H9 (cell line): ENCODE measurements at regions not wholly inside any gene's neighbourhood (a gene's known extent, or its start where the extent isn't known, plus 50 kb on each side); places are given as distances from the start of the nearest gene placed in this dataset.

Source experiments
- DNase-seq: peaks from one replicate; pipeline ENCODE4 v3.0.0-alpha.2; 2017
- H2AFZ ChIP-seq: one replicate; pipeline ENCODE4 v1.6.1; 2013; ENCODE audit warnings: mild to moderate bottlenecking, low read length, control low read depth, moderate library complexity
- H2AK5ac ChIP-seq: 2 replicates; pipeline ENCODE4 v1.6.1; 2013; ENCODE audit warnings: low read length, control low read depth, mixed read lengths; ENCODE audit not compliant: insufficient read length
- H2BK120ac ChIP-seq: one replicate; pipeline ENCODE4 v1.6.1; 2013; ENCODE audit warnings: low read depth, mild to moderate bottlenecking, low read length, control low read depth, inconsistent platforms; ENCODE audit not compliant: poor library complexity, severe bottlenecking
- H2BK12ac ChIP-seq: 2 replicates; pipeline ENCODE4 v1.6.1; 2013; ENCODE audit warnings: low read length, control low read depth, mixed read lengths, low read depth; ENCODE audit not compliant: insufficient read length
- H2BK15ac ChIP-seq: 2 replicates; pipeline ENCODE4 v1.6.1; 2013; ENCODE audit warnings: low read depth, low read length, control low read depth
- H2BK20ac ChIP-seq: one replicate; pipeline ENCODE4 v1.6.1; 2013; ENCODE audit warnings: low read depth, mild to moderate bottlenecking, low read length, control low read depth, inconsistent platforms; ENCODE audit not compliant: poor library complexity, severe bottlenecking
- H2BK5ac ChIP-seq: 2 replicates; pipeline ENCODE4 v1.6.1; 2013; ENCODE audit warnings: low read length, control low read depth, mixed read lengths; ENCODE audit not compliant: insufficient read length
- H3K14ac ChIP-seq: 2 replicates; pipeline ENCODE4 v1.6.1; 2013; ENCODE audit warnings: low read length, control low read depth; ENCODE audit not compliant: insufficient read depth
- H3K18ac ChIP-seq: 2 replicates; pipeline ENCODE4 v1.6.1; 2013; ENCODE audit warnings: low read depth, mild to moderate bottlenecking, mixed read lengths, low read length, control low read depth; ENCODE audit not compliant: insufficient read length
- H3K23ac ChIP-seq: 2 replicates; pipeline ENCODE4 v1.6.1; 2013; ENCODE audit warnings: low read length, control low read depth, mixed read lengths, low read depth; ENCODE audit not compliant: insufficient read length
- H3K23me2 ChIP-seq: 2 replicates; pipeline ENCODE4 v1.6.1; 2013; ENCODE audit warnings: low read depth, mild to moderate bottlenecking, mixed read lengths, low read length, control low read depth; ENCODE audit not compliant: insufficient read length, poor library complexity, severe bottlenecking
- H3K27ac ChIP-seq: 2 replicates; pipeline ENCODE4 v1.5.1; 2013; ENCODE audit warnings: low read length, control low read depth, mixed read lengths, low read depth; ENCODE audit not compliant: insufficient read length
- H3K27me3 ChIP-seq: 2 replicates; pipeline ENCODE4 v1.6.1; 2013; ENCODE audit warnings: low read length, control low read depth, inconsistent platforms; ENCODE audit not compliant: insufficient read depth
- H3K4ac ChIP-seq: 2 replicates; pipeline ENCODE4 v1.6.1; 2013; ENCODE audit warnings: low read depth, mild to moderate bottlenecking, control low read depth, inconsistent platforms, low read length, moderate library complexity
- H3K4me1 ChIP-seq: 2 replicates; pipeline ENCODE4 v1.6.1; 2013; ENCODE audit warnings: low read length, control low read depth, inconsistent platforms; ENCODE audit not compliant: insufficient read depth
- H3K4me2 ChIP-seq: 2 replicates; pipeline ENCODE4 v1.6.1; 2013; ENCODE audit warnings: low read length, control low read depth, mixed read lengths; ENCODE audit not compliant: insufficient read length, insufficient read depth
- H3K56ac ChIP-seq: 2 replicates; pipeline ENCODE4 v1.6.1; 2013; ENCODE audit warnings: low read depth, mild to moderate bottlenecking, mixed read lengths, low read length, control low read depth; ENCODE audit not compliant: insufficient read length
- H3K79me1 ChIP-seq: 2 replicates; pipeline ENCODE4 v1.6.1; 2013; ENCODE audit warnings: low read depth, mild to moderate bottlenecking, moderate library complexity, low read length, control low read depth, inconsistent platforms; ENCODE audit not compliant: insufficient read depth, poor library complexity, severe bottlenecking
- H3K79me2 ChIP-seq: 2 replicates; pipeline ENCODE4 v1.6.1; 2013; ENCODE audit warnings: low read length, control low read depth, inconsistent platforms; ENCODE audit not compliant: insufficient read depth
- H3K9ac ChIP-seq: 2 replicates; pipeline ENCODE4 v1.6.1; 2013; ENCODE audit warnings: low read length, control low read depth, mixed read lengths; ENCODE audit not compliant: insufficient read length; ENCODE audit errors: extremely low read depth
- H3K9me3 ChIP-seq: one replicate; pipeline ENCODE4 v1.6.1; 2013; ENCODE audit warnings: low read depth, low read length, inconsistent platforms; ENCODE audit not compliant: control insufficient read depth
- H3T11ph ChIP-seq: one replicate; pipeline ENCODE4 v1.6.1; 2013; ENCODE audit warnings: mild to moderate bottlenecking, low read length, control low read depth, inconsistent platforms
- H4K20me1 ChIP-seq: one replicate; pipeline ENCODE4 v1.6.1; 2013; ENCODE audit not compliant: control insufficient read depth, insufficient read length, insufficient read depth
- H4K5ac ChIP-seq: 2 replicates; pipeline ENCODE4 v1.6.1; 2013; ENCODE audit warnings: low read depth, mild to moderate bottlenecking, mixed read lengths, low read length, control low read depth; ENCODE audit not compliant: insufficient read length
- H4K8ac ChIP-seq: replicated peaks from 2 replicates; pipeline ENCODE4 v1.6.1; 2013; ENCODE audit warnings: low read length, control low read depth, mixed read lengths, low read depth; ENCODE audit not compliant: insufficient read length
- H4K91ac ChIP-seq: 2 replicates; pipeline ENCODE4 v1.6.1; 2013; ENCODE audit warnings: low read depth, mild to moderate bottlenecking, moderate library complexity, mixed read lengths, low read length, control low read depth; ENCODE audit not compliant: insufficient read length
- H3K27ac Mint-ChIP-seq, 3 experiments: 2 replicates in 2 of 3; 3 replicates in 1 of 3; pipeline ENCODE4 v1.8.0; 2020 to 2021; ENCODE audit warnings: mixed read lengths in 3 of 3, mild to moderate bottlenecking in 1 of 3, moderate library complexity in 1 of 3
- H3K27me3 Mint-ChIP-seq: 2 replicates; pipeline ENCODE4 v1.8.0; 2021; ENCODE audit warnings: low read depth, mild to moderate bottlenecking, moderate library complexity, mixed read lengths
- H3K36me3 Mint-ChIP-seq, 3 experiments: 2 replicates in 2 of 3; 3 replicates in 1 of 3; pipeline ENCODE4 v1.8.0; 2020 to 2021; ENCODE audit warnings: low read depth in 3 of 3, mixed read lengths in 3 of 3; ENCODE audit not compliant: insufficient read depth in 1 of 3
- H3K4me1 Mint-ChIP-seq, 2 experiments: 2 replicates each; pipeline ENCODE4 v1.8.0; 2020; ENCODE audit warnings: mixed read lengths in 2 of 2
- H3K4me3 Mint-ChIP-seq, 2 experiments: 2 replicates in 1 of 2; 3 replicates in 1 of 2; pipeline ENCODE4 v1.8.0; 2020 to 2021; ENCODE audit warnings: mild to moderate bottlenecking in 2 of 2, mixed read lengths in 2 of 2, moderate library complexity in 1 of 2
- H3K9me3 Mint-ChIP-seq, 2 experiments: 2 replicates in 1 of 2; 3 replicates in 1 of 2; pipeline ENCODE4 v1.8.0; 2020; ENCODE audit warnings: mild to moderate bottlenecking in 2 of 2, mixed read lengths in 2 of 2, moderate library complexity in 1 of 2
- WGBS: extraction: QIAGEN DNeasy Blood & Tissue Kit; methylation state at CpG from one replicate; pipeline ENCODE4 v1.1.7; 2013; ENCODE audit warnings: missing lambda C conversion rate, low lambda C conversion rate, mixed read lengths; ENCODE audit not compliant: insufficient read length; ENCODE audit errors: extremely low coverage; 5-methylcytosine and 5-hydroxymethylcytosine counted together
- TF ChIP-seq, protein P1 (sequence below): fragments of 200-600 bp; sonication (generic); conservative IDR thresholded peaks from 3 replicates; pipeline ENCODE4 v1.8.0; 2021; ENCODE audit warnings: antibody characterized with exemption, mild to moderate bottlenecking

DNA sequence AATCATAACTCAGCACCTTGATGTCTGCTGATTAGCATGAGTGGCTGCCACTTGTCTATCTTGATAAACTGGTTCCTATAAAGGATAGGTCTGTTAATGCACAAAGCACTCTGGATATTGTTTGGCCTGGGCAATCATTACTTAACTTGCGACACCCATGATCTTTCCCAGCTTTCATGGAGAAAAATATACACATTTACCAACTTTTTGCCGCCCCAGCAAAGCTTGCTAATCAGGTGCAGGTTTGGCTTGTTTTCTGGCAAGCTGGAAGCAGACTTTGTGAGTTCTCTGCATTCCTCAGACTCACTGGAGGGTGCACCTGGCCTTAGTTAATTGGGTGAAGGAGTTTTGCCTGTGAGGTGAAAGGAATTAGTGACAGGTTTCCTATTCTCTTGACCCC is 1126.4 kb upstream of the FLRT2 start:
- Histone ChIP-seq H3K23me2 (no peaks in the 10 kb centered on the region), H3K27ac (no peak overlapping the region), H2AFZ (no peak overlapping the region), H2BK5ac (no peak overlapping the region), H3K79me1 (no peaks in the 10 kb centered on the region), H3K56ac (no peak overlapping the region), H4K20me1 (no peaks in the 10 kb centered on the region), H2BK15ac (no peak overlapping the region), H3K4me1 (peaks cover 2% of the 10 kb centered on the region; the same call in 1 of the 2 replicates), H4K5ac (no peak overlapping the region), H3K79me2 (no peaks in the 10 kb centered on the region), H3K23ac (no peak overlapping the region), H3K27me3 (no peaks in the 10 kb centered on the region; the same call in 1 of the 2 replicates), H4K8ac (no peak overlapping the region), H3K4ac (no peak overlapping the region), H3K4me2 (no peak overlapping the region), H4K91ac (no peak overlapping the region), H3K9me3 (no peaks in the 10 kb centered on the region), H3K18ac (no peak overlapping the region), H2BK20ac (no peak overlapping the region), H2AK5ac (no peak overlapping the region), H3K9ac (no peak overlapping the region), H2BK120ac (no peak overlapping the region), H2BK12ac (no peak overlapping the region), H3K14ac (no peak overlapping the region), H3T11ph (no peak overlapping the region)
- no CpG with 5 or more reads among the region's 2 CpGs for WGBS
- Mint-ChIP-seq H3K4me3 (no peak overlapping the region), H3K9me3 (peaks cover 7 to 8% of the 10 kb centered on the region in 2 experiments; a peak in 4 of 5 replicates), H3K36me3 (peaks cover 4 to 10% (median 6%) of the 10 kb centered on the region in 3 experiments; a peak in 6 of 7 replicates), H3K27me3 (no peaks in the 10 kb centered on the region), H3K27ac (peak overlapping the region in 2 of 3 experiments; percentile 25 to 38; a peak in 2 of 7 replicates), H3K4me1 (peaks cover 16 to 18% of the 10 kb centered on the region in 2 experiments)
- TF ChIP-seq, protein P1, sequence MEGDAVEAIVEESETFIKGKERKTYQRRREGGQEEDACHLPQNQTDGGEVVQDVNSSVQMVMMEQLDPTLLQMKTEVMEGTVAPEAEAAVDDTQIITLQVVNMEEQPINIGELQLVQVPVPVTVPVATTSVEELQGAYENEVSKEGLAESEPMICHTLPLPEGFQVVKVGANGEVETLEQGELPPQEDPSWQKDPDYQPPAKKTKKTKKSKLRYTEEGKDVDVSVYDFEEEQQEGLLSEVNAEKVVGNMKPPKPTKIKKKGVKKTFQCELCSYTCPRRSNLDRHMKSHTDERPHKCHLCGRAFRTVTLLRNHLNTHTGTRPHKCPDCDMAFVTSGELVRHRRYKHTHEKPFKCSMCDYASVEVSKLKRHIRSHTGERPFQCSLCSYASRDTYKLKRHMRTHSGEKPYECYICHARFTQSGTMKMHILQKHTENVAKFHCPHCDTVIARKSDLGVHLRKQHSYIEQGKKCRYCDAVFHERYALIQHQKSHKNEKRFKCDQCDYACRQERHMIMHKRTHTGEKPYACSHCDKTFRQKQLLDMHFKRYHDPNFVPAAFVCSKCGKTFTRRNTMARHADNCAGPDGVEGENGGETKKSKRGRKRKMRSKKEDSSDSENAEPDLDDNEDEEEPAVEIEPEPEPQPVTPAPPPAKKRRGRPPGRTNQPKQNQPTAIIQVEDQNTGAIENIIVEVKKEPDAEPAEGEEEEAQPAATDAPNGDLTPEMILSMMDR: no peak
- DNase-seq: peak; percentile 37
